Ishikawa (cell line): ENCODE measurements at regions not wholly inside any gene's neighbourhood (a gene's known extent, or its start where the extent isn't known, plus 50 kb on each side); places are given as distances from the start of the nearest gene placed in this dataset.

Experiments
- EP300 ChIP-seq: IDR thresholded peaks from 2 replicates; pipeline ENCODE4 v1.6.1; 2012; ENCODE audit warnings: borderline replicate concordance
- FOXM1 ChIP-seq: IDR thresholded peaks from 2 replicates; pipeline ENCODE4 v1.6.1; 2012; ENCODE audit warnings: low read depth, borderline replicate concordance
- MAX ChIP-seq: IDR thresholded peaks from 2 replicates; pipeline ENCODE4 v1.6.1; 2012
- RAD21 ChIP-seq: IDR thresholded peaks from 2 replicates; pipeline ENCODE4 v1.6.1; 2012; ENCODE audit warnings: low read depth
- REST ChIP-seq: IDR thresholded peaks from 2 replicates; pipeline ENCODE4 v1.6.1; 2012; ENCODE audit warnings: low read depth, mild to moderate bottlenecking
- TAF1 ChIP-seq: IDR thresholded peaks from 2 replicates; pipeline ENCODE4 v1.6.1; 2012; ENCODE audit warnings: low read depth, mild to moderate bottlenecking
- YY1 ChIP-seq: IDR thresholded peaks from 2 replicates; pipeline ENCODE4 v1.6.1; 2012; ENCODE audit warnings: low read depth
- ZBTB7A ChIP-seq: IDR thresholded peaks from 2 replicates; pipeline ENCODE4 v1.6.1; 2012; ENCODE audit warnings: low read depth

GRCh38 chr12:63025116-63025515, 90.2 kb upstream of the PPM1H start:
- no peak for TF ChIP-seq RAD21
- no peak for TF ChIP-seq TAF1
- no peak for TF ChIP-seq EP300
- no peak for TF ChIP-seq ZBTB7A
- TF ChIP-seq MAX, result no peak
- TF ChIP-seq REST, result no peak
- no peak for TF ChIP-seq YY1
- no peak for TF ChIP-seq FOXM1
